IMR-90 (cell line): ENCODE measurements at regions not wholly inside any gene's neighbourhood (a gene's known extent, or its start where the extent isn't known, plus 50 kb on each side); places are given as distances from the start of the nearest gene placed in this dataset.

Source experiments
- MAFK ChIP-seq: IDR thresholded peaks from 2 replicates; pipeline ENCODE4 v1.6.1; 2012; ENCODE audit warnings: low read depth, low read length, improper control_type of control experiment
- MAZ ChIP-seq: IDR thresholded peaks from 2 replicates; pipeline ENCODE4 v1.6.1; 2012; ENCODE audit warnings: low read depth, mild to moderate bottlenecking, low read length, improper control_type of control experiment, moderate library complexity, borderline replicate concordance
- MXI1 ChIP-seq: IDR thresholded peaks from 2 replicates; pipeline ENCODE4 v1.6.1; 2012; ENCODE audit warnings: low read depth, mild to moderate bottlenecking, low read length, moderate library complexity, borderline replicate concordance
- POLR2A ChIP-seq: IDR thresholded peaks from 2 replicates; pipeline ENCODE4 v1.6.1; 2012; ENCODE audit warnings: mild to moderate bottlenecking, low read depth, low read length
- RCOR1 ChIP-seq: IDR thresholded peaks from 2 replicates; pipeline ENCODE4 v1.6.1; 2012; ENCODE audit warnings: mild to moderate bottlenecking, low read length, improper control_type of control experiment; ENCODE audit not compliant: insufficient replicate concordance
- RFX5 ChIP-seq: IDR thresholded peaks from 2 replicates; pipeline ENCODE4 v1.8.0; 2012; ENCODE audit warnings: low read depth, mild to moderate bottlenecking, low read length, moderate library complexity
- SMC3 ChIP-seq: fragments of 150-350 bp; IDR thresholded peaks from 2 replicates; pipeline ENCODE4 v1.6.1; 2016; ENCODE audit warnings: low read depth, mild to moderate bottlenecking, antibody characterized with exemption, low read length, moderate library complexity
- TF ChIP-seq, protein P1 (sequence below): conservative IDR thresholded peaks from 2 replicates; pipeline ENCODE4 v1.5.1; 2012; ENCODE audit warnings: mild to moderate bottlenecking, low read depth, low read length, improper control_type of control experiment
- TF ChIP-seq, protein P2 (sequence below): fragments of 150-350 bp; IDR thresholded peaks from 2 replicates; pipeline ENCODE4 v1.6.1; 2017; ENCODE audit warnings: mild to moderate bottlenecking, antibody characterized with exemption, low read length, low read depth

DNA sequence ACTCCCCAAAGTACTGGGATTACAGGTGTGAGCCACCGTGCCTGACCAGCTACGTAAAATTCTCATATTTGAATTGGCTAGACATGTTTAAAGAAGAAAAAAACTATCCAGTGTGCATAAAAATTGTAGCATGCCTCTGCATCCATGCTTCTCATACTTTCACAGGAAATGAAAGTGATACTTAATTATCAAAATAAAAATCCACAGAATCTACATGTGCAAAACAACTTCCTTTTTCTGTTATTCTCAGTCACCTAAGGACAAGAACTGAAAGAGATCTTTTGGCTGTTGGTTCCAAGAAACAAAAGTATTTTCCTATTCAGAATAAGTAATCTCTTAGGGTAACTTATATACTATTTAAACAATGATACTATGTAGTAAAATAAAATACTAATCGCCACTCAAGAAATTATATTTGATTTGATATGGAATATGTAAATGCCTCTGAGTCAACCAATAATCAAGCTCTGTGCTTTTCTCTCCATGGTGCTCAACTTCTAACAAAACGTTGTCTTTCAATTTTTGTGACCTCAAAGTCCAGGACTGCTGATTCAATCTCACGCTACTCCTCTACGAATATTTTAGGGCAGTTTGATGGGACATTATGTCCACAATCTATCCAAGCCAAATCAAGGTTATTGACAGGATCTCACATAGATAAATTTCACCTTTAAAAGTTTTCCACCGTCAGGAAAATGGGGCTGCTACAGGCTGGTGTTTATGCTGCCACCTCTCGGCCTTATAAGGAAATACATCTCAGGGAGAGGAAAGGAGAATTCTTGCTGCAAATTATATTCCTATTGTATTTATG lies 102.7 kb downstream of the ZNF281 start:
- TF ChIP-seq, protein P1, sequence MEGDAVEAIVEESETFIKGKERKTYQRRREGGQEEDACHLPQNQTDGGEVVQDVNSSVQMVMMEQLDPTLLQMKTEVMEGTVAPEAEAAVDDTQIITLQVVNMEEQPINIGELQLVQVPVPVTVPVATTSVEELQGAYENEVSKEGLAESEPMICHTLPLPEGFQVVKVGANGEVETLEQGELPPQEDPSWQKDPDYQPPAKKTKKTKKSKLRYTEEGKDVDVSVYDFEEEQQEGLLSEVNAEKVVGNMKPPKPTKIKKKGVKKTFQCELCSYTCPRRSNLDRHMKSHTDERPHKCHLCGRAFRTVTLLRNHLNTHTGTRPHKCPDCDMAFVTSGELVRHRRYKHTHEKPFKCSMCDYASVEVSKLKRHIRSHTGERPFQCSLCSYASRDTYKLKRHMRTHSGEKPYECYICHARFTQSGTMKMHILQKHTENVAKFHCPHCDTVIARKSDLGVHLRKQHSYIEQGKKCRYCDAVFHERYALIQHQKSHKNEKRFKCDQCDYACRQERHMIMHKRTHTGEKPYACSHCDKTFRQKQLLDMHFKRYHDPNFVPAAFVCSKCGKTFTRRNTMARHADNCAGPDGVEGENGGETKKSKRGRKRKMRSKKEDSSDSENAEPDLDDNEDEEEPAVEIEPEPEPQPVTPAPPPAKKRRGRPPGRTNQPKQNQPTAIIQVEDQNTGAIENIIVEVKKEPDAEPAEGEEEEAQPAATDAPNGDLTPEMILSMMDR: peak; percentile 70
- TF ChIP-seq SMC3 (peak; percentile 63), RCOR1 (no peak), POLR2A (no peak), RFX5 (no peak), MAFK (no peak), MXI1 (no peak), MAZ (no peak)
- TF ChIP-seq, protein P2, sequence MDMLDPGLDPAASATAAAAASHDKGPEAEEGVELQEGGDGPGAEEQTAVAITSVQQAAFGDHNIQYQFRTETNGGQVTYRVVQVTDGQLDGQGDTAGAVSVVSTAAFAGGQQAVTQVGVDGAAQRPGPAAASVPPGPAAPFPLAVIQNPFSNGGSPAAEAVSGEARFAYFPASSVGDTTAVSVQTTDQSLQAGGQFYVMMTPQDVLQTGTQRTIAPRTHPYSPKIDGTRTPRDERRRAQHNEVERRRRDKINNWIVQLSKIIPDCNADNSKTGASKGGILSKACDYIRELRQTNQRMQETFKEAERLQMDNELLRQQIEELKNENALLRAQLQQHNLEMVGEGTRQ: no peak
